CD4-positive, CD25-positive, alpha-beta regulatory T cell (primary cell): ENCODE measurements at regions not wholly inside any gene's neighbourhood (a gene's known extent, or its start where the extent isn't known, plus 50 kb on each side); places are given as distances from the start of the nearest gene placed in this dataset.

Experiments used
- ATAC-seq, 2 donors: fragments of 150-1000 bp; cut with Tn5 transposase; one replicate each; pipeline ENCODE4 v1.10.0; 2021; ENCODE audit warnings: low read depth in 2 of 2, moderate number of reproducible peaks in 2 of 2, moderate library complexity in 1 of 2
- DNase-seq, 3 donors: peaks; one replicate each; pipeline versions ENCODE4 v3.0.0 to v3.0.0-alpha.2; 2012 to 2022; ENCODE audit warnings: mixed read lengths in 1 of 3
- H3K27ac ChIP-seq: one replicate; pipeline ENCODE4 v1.7.0; 2013; ENCODE audit warnings: mild to moderate bottlenecking, low read length; ENCODE audit not compliant: insufficient read depth, poor library complexity, severe bottlenecking
- H3K27me3 ChIP-seq: one replicate; pipeline ENCODE4 v1.7.0; 2013; ENCODE audit warnings: low read length; ENCODE audit not compliant: control insufficient read depth, insufficient read depth
- H3K36me3 ChIP-seq: one replicate; pipeline ENCODE4 v1.7.0; 2013; ENCODE audit warnings: mild to moderate bottlenecking, low read length, moderate library complexity; ENCODE audit not compliant: control insufficient read depth, insufficient read depth
- H3K4me1 ChIP-seq: 2 replicates; pipeline ENCODE4 v1.7.0; 2013; ENCODE audit warnings: mild to moderate bottlenecking, low read length; ENCODE audit not compliant: insufficient read depth, control insufficient read depth, poor library complexity, severe bottlenecking
- H3K4me3 ChIP-seq: one replicate; pipeline ENCODE4 v1.7.0; 2013; ENCODE audit warnings: low read depth, mild to moderate bottlenecking, low read length, moderate library complexity
- H3K9me3 ChIP-seq, 2 experiments: 1 replicate in 1 of 2; 2 replicates in 1 of 2; pipeline ENCODE4 v1.7.0; 2013; ENCODE audit warnings: low read length in 2 of 2, mild to moderate bottlenecking in 1 of 2, moderate library complexity in 1 of 2; ENCODE audit not compliant: control insufficient read depth in 2 of 2
- H3K27ac Mint-ChIP-seq, 3 donors: one replicate each; pipeline ENCODE4 v1.8.0; 2020 to 2022; ENCODE audit warnings: mild to moderate bottlenecking in 3 of 3, mixed read lengths in 3 of 3, moderate library complexity in 2 of 3
- H3K27me3 Mint-ChIP-seq: one replicate; pipeline ENCODE4 v1.8.0; 2022; ENCODE audit warnings: mild to moderate bottlenecking, mixed read lengths
- H3K36me3 Mint-ChIP-seq: one replicate; pipeline ENCODE4 v1.8.0; 2020; ENCODE audit warnings: mixed read lengths
- H3K4me1 Mint-ChIP-seq, 4 donors: one replicate each; pipeline ENCODE4 v1.8.0; 2020 to 2022; ENCODE audit warnings: mixed read lengths in 4 of 4, mild to moderate bottlenecking in 1 of 4
- H3K4me3 Mint-ChIP-seq, 4 donors: one replicate each; pipeline ENCODE4 v1.8.0; 2020 to 2022; ENCODE audit warnings: mild to moderate bottlenecking in 4 of 4, mixed read lengths in 4 of 4, moderate library complexity in 3 of 4
- H3K9me3 Mint-ChIP-seq, 7 donors: one replicate each; pipeline ENCODE4 v1.8.0; 2020 to 2022; ENCODE audit warnings: mixed read lengths in 7 of 7, mild to moderate bottlenecking in 3 of 7, moderate library complexity in 2 of 7

DNA sequence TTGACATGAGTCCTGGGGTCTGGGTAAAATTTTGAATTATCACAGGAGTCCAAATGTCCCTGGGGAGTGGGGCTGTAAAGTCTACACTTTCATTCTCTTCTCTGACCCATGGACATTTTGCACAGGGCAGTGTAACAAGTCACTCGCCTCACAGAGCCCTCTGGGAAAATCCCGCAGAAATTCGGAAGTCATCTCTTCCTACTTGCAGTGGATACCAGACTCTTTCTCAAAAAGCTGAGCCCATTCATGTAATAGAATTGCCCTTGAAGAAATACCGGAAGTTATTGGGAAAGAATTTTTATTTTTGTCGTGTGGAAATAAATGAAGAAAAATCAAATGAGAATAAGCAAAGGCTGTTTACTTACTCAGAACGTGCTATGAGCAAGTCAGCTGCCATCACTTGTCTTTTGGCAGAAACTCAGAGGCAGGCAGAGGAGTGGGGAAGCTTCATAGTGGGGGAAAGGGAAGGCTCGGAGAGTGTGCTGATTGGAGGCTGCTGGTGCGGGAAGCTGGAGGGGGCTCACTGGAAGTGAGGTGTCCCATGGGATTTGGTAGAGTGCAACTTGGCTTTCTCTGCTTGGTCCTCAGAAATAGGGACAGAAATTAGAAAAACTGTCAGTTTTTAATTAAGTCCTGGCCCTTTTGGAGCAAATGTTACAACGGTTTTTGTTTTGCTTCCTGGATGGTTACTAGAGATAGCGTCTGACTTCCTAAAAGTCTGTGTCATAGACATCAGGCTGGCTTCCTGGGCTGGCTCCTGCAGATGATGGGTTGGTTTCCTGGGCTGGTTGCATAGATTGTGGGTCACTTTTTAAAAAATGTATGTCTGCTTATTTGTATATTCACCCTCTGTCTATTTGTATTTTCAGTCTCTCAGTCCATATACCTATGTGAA is 79.8 kb upstream of the EEF1E1 start:
- Mint-ChIP-seq H3K36me3 (no peaks in the 10 kb centered on the region), H3K27ac (no peak overlapping the region), H3K4me1 (no peaks in the 10 kb centered on the region), H3K4me3 (no peak overlapping the region), H3K27me3 (peaks cover 5% of the 10 kb centered on the region), H3K9me3 (no peaks in the 10 kb centered on the region)
- no peaks in the 10 kb centered on the region for H3K36me3 ChIP-seq
- H3K4me3 ChIP-seq, result no peak overlapping the region
- H3K27ac ChIP-seq, result no peak overlapping the region
- H3K27me3 ChIP-seq, result no peaks in the 10 kb centered on the region
- no peaks in the 10 kb centered on the region for H3K9me3 ChIP-seq
- ATAC-seq (no peak), DNase-seq (no peak)
- H3K4me1 ChIP-seq, result no peaks in the 10 kb centered on the region

DNA sequence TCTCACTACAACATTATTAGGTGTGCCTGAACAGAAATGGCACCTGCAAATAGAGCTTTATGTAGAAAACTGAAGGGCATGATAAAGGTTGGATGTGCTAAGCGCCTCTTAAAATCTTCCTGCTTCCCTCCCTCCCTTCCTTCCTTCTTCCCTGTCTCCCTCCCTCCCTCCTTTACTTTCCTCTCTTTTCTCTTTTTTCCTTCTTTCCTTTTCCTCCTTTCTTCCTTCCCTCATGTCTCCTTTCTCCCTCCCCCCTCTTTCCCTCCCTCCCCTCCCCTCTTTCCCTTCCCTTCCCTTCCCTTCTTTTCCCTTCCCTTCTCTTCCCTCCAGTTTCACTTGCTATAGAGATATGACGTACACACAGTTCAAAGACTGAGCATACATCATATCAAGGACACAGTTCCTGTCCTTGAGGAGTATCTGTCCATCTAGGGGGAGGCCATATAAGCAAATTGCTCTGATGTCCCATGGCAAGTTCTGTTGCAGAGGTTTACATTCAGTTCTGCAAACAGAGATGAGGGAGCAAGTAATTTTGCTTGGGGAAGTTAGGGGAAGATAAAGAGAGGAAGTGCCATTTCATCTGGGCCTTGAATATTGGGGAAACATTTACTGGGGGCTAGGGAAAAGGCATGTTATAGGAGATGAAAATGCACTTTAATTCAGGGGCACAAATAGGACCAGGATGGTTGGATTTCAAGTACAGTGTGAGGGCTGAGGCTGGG is 79.0 kb upstream of the EEF1E1 start:
- Histone ChIP-seq H3K9me3 (no peaks in the 10 kb centered on the region), H3K36me3 (no peaks in the 10 kb centered on the region), H3K27ac (no peak overlapping the region), H3K4me1 (no peaks in the 10 kb centered on the region), H3K27me3 (no peaks in the 10 kb centered on the region), H3K4me3 (no peak overlapping the region)
- Mint-ChIP-seq H3K27ac (no peak overlapping the region), H3K4me3 (no peak overlapping the region), H3K36me3 (no peaks in the 10 kb centered on the region), H3K4me1 (no peaks in the 10 kb centered on the region), H3K27me3 (peaks cover 8% of the 10 kb centered on the region), H3K9me3 (peaks cover 0 to 3% (median 0%) of the 10 kb centered on the region in 7 donors)
- ATAC-seq, result no peak
- DNase-seq, result no peak

DNA sequence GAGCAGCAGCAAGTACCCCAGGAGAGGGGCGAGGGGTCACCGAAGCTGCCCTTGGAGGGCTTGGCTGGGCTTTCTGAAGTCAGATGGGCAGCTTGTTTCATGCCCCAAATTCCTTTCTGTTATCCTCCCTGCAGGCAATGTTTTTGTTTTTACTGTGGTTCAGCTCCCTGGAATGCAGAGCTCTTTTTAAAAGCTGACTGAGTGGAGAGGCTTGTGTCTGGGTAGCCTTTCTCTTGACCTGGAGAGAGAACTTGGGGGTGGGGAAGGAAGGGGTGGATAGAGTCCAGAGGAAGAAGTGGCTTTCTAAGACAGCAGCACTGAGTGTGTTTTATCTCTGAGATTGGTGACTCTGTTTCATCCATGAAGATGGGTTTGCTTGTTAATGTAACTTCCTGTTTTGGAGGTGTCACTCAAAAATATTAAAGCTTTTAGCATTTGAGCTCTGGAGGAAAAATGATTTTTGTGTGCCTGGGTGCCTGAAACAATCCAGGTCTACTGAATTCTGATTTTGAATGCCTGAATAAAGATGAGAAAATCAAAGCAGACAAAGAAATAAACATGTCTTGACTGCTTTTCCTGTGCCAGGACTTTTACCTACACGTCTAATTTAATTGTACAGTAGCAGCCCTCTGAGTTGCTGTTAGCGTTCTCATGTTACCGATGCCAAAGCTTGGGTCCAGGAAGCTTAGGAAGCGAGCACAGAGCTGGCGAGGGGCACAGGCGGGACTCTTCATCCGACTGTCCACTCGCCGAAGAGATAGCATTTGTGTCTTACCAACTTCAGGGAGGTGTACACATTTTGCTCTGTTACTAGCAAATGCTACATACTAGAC is 78.2 kb upstream of the EEF1E1 start:
- H3K36me3 Mint-ChIP-seq, result no peaks in the 10 kb centered on the region
- Histone ChIP-seq H3K9me3 (no peaks in the 10 kb centered on the region), H3K4me1 (no peaks in the 10 kb centered on the region), H3K36me3 (no peaks in the 10 kb centered on the region), H3K4me3 (no peak overlapping the region), H3K27ac (no peak overlapping the region), H3K27me3 (no peaks in the 10 kb centered on the region)
- no peak for DNase-seq
- peaks cover 0 to 4% (median 0%) of the 10 kb centered on the region in 7 donors for H3K9me3 Mint-ChIP-seq
- H3K27me3 Mint-ChIP-seq, result peaks cover 9% of the 10 kb centered on the region
- ATAC-seq, result no peak
- H3K4me1 Mint-ChIP-seq, result no peaks in the 10 kb centered on the region
- peak overlapping the region in 1 of 4 donors; percentile 79 for H3K4me3 Mint-ChIP-seq
- H3K27ac Mint-ChIP-seq, result no peak overlapping the region

DNA sequence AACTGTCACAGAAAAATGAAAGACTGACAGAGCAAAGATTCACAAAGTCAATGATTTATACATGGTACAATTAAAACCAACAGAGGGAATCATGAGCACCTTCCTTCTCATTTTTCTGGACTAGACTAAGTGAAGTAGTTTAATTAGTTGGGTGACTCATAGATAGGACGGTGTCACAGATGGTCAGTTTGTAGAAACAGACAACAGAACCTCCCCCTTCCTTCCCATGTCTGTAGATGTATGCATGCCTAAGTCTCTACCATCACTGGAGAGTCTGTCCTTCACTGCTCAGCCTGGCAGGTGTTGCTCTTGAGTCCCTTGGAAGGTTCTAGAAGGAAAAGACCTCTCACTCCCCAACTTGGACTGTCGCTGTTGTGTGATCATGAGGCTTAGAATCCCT is 75.4 kb upstream of the EEF1E1 start:
- no peak overlapping the region for H3K27ac ChIP-seq
- H3K4me3 ChIP-seq, result no peak overlapping the region
- H3K36me3 ChIP-seq, result no peaks in the 10 kb centered on the region
- no peaks in the 10 kb centered on the region for H3K9me3 ChIP-seq
- peaks cover 9% of the 10 kb centered on the region for H3K27me3 Mint-ChIP-seq
- peaks cover 0 to 4% (median 0%) of the 10 kb centered on the region in 7 donors for H3K9me3 Mint-ChIP-seq
- no peaks in the 10 kb centered on the region for H3K27me3 ChIP-seq
- no peaks in the 10 kb centered on the region for H3K4me1 Mint-ChIP-seq
- no peak overlapping the region for H3K27ac Mint-ChIP-seq
- ATAC-seq (no peak), DNase-seq (no peak)
- no peaks in the 10 kb centered on the region for H3K4me1 ChIP-seq
- no peak overlapping the region for H3K4me3 Mint-ChIP-seq
- H3K36me3 Mint-ChIP-seq, result no peaks in the 10 kb centered on the region

DNA sequence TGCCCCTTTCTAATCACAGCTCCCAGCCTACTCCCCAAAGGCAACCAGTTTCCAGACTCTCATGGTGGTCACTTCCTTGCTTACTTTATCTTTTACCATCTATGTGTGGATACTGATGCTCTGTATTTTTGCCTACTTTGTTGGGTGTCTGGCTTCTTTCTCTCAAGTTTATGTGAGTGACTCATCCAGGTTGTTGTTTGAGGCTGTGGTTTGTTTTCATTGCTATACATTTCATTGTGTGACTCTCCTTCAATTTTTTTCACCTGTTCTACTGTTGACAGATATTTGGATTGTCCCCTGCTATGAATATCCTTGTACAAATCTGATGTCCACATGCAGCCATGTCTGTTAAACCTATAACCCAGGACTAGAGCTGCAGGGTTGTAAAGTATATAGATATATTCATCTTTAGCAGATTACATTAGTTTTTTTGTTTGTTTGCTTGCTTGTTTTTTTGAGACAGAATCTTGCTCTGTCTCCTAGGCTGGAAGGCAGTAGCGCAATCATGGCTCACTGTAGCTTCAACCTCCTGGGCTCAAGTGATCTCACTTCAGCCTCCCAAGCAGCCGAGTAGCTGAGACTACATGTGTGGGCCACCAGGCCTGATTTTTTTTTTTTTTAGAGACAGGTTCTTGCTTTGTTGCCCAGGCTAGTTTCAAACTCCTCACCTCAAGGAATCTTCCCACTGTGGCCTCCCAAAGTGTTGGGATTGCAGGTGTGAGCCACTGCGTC is 72.9 kb upstream of the EEF1E1 start:
- no peaks in the 10 kb centered on the region for H3K36me3 Mint-ChIP-seq
- no peak overlapping the region for H3K4me3 Mint-ChIP-seq
- Histone ChIP-seq H3K27ac (no peak overlapping the region), H3K4me1 (no peaks in the 10 kb centered on the region), H3K36me3 (no peaks in the 10 kb centered on the region), H3K9me3 (no peaks in the 10 kb centered on the region), H3K27me3 (no peaks in the 10 kb centered on the region), H3K4me3 (no peak overlapping the region)
- no peak overlapping the region for H3K27ac Mint-ChIP-seq
- DNase-seq (no peak), ATAC-seq (no peak)
- no peaks in the 10 kb centered on the region for H3K4me1 Mint-ChIP-seq
- H3K9me3 Mint-ChIP-seq, result peaks cover 0 to 4% (median 0%) of the 10 kb centered on the region in 7 donors
- H3K27me3 Mint-ChIP-seq, result peaks cover 9% of the 10 kb centered on the region

DNA sequence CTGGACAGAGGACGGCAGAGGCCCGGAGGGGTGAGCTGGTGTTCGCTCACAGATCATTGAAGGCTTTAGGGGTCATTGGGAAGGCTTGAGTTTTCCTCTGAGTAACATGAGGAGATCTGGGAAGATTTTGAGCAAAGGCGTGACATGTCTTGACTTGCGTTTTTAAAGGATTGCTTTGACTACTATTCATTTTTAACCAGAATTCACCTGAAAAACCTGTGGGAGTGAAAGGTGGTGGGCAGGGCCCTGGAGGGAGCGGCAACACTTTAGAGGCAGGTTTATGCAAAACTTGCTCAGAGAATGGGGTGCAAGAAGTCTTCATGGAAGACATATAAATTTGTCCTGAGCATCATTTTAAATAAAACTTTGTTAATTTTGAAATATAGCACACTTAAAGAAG is 72.2 kb upstream of the EEF1E1 start:
- H3K4me3 Mint-ChIP-seq, result no peak overlapping the region
- no peaks in the 10 kb centered on the region for H3K27me3 ChIP-seq
- peaks cover 0 to 4% (median 0%) of the 10 kb centered on the region in 7 donors for H3K9me3 Mint-ChIP-seq
- H3K4me1 ChIP-seq, result no peaks in the 10 kb centered on the region
- H3K4me3 ChIP-seq, result no peak overlapping the region
- H3K36me3 Mint-ChIP-seq, result no peaks in the 10 kb centered on the region
- H3K36me3 ChIP-seq, result no peaks in the 10 kb centered on the region
- H3K27me3 Mint-ChIP-seq, result peaks cover 9% of the 10 kb centered on the region
- H3K27ac Mint-ChIP-seq, result no peak overlapping the region
- no peak overlapping the region for H3K27ac ChIP-seq
- DNase-seq, result no peak
- H3K9me3 ChIP-seq, result no peaks in the 10 kb centered on the region
- no peaks in the 10 kb centered on the region for H3K4me1 Mint-ChIP-seq
- no peak for ATAC-seq

DNA sequence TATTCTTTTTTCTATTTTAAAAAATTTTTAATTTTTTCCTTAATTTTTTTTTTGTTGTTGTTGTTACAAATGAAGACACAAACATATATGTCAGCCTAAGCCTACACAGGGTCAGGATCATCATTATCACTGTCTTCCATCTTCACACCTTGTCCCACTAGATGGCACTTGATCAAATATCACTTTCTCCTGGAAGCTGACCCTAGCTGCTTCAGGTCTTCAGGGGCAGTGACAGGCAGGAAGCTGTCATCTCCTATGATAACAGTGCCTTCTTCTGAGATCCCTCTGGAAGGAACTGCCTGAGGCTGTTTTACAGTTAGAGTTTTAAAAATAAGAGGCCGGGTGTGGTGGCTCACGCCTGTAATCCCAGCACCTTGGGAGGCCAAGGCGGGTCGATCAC is 70.2 kb upstream of the EEF1E1 start:
- no peak for DNase-seq
- no peak for ATAC-seq
- H3K27me3 ChIP-seq, result no peaks in the 10 kb centered on the region
- no peak overlapping the region for H3K4me3 ChIP-seq
- no peaks in the 10 kb centered on the region for H3K36me3 ChIP-seq
- Mint-ChIP-seq H3K4me1 (no peaks in the 10 kb centered on the region), H3K4me3 (no peak overlapping the region), H3K9me3 (peaks cover 0 to 4% (median 0%) of the 10 kb centered on the region in 7 donors), H3K36me3 (no peaks in the 10 kb centered on the region), H3K27me3 (peaks cover 7% of the 10 kb centered on the region), H3K27ac (no peak overlapping the region)
- H3K9me3 ChIP-seq, result no peaks in the 10 kb centered on the region
- no peaks in the 10 kb centered on the region for H3K4me1 ChIP-seq
- H3K27ac ChIP-seq, result no peak overlapping the region
